GM23338 (cell line): ENCODE measurements at regions not wholly inside any gene's neighbourhood (a gene's known extent, or its start where the extent isn't known, plus 50 kb on each side); places are given as distances from the start of the nearest gene placed in this dataset.

Experiments used
- CTCF ChIP-seq, 2 experiments: fragments of 200-600 bp in 1 of 2; sonication (generic) in 1 of 2; conservative IDR thresholded peaks; 2 replicates each; pipeline versions ENCODE4 v1.5.1 to v1.6.1; 2016 to 2017; ENCODE audit warnings: antibody characterized with exemption in 2 of 2, low read depth in 2 of 2, mild to moderate bottlenecking in 2 of 2, moderate library complexity in 1 of 2
- EZH2 ChIP-seq: fragments of 200-600 bp; sonication (generic); IDR thresholded peaks from one replicate; pipeline ENCODE4 v1.8.0; 2017; ENCODE audit warnings: antibody characterized with exemption, mild to moderate bottlenecking, low read depth; ENCODE audit not compliant: unreplicated experiment
- EZH2phosphoT487 ChIP-seq: fragments of 200-600 bp; sonication (generic); IDR thresholded peaks from one replicate; pipeline ENCODE4 v1.8.1; 2018; ENCODE audit warnings: antibody characterized with exemption; ENCODE audit not compliant: unreplicated experiment
- POLR2AphosphoS5 ChIP-seq: IDR thresholded peaks from 2 replicates; pipeline ENCODE4 v1.6.1; 2016; ENCODE audit warnings: antibody characterized with exemption, low read depth
- TF ChIP-seq, protein P1 (sequence below): IDR thresholded peaks from one replicate; pipeline ENCODE4 v1.6.1; 2018; ENCODE audit warnings: antibody characterized with exemption; ENCODE audit not compliant: unreplicated experiment

DNA sequence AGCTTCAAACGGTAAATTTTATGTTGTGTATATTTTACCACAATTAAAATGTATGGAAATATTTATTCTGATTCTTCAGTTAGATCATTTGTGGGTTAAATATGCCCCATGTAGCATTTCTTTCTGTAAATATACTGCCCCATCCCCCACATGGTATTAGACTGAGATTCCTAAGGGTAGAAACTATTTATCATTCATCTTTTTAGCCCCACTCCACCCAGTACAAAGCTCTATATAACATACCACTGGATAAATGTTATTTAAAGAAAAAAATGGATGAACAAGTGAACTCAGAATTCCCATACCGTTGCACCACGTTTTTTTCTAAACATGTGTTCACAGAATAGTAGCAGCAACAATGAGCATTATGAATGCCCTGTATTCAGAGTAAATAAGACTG is 234.0 kb upstream of the IRF2BP2 start:
- TF ChIP-seq CTCF (conservative IDR thresholded peaks at IDR 0.05; ENCODE audit: low read depth in 2 of 2) (no peak), EZH2 (no peak), POLR2AphosphoS5 (no peak), EZH2phosphoT487 (no peak)
- TF ChIP-seq, protein P1, sequence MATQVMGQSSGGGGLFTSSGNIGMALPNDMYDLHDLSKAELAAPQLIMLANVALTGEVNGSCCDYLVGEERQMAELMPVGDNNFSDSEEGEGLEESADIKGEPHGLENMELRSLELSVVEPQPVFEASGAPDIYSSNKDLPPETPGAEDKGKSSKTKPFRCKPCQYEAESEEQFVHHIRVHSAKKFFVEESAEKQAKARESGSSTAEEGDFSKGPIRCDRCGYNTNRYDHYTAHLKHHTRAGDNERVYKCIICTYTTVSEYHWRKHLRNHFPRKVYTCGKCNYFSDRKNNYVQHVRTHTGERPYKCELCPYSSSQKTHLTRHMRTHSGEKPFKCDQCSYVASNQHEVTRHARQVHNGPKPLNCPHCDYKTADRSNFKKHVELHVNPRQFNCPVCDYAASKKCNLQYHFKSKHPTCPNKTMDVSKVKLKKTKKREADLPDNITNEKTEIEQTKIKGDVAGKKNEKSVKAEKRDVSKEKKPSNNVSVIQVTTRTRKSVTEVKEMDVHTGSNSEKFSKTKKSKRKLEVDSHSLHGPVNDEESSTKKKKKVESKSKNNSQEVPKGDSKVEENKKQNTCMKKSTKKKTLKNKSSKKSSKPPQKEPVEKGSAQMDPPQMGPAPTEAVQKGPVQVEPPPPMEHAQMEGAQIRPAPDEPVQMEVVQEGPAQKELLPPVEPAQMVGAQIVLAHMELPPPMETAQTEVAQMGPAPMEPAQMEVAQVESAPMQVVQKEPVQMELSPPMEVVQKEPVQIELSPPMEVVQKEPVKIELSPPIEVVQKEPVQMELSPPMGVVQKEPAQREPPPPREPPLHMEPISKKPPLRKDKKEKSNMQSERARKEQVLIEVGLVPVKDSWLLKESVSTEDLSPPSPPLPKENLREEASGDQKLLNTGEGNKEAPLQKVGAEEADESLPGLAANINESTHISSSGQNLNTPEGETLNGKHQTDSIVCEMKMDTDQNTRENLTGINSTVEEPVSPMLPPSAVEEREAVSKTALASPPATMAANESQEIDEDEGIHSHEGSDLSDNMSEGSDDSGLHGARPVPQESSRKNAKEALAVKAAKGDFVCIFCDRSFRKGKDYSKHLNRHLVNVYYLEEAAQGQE, result no peak
